Thymus (tissue), 11 donors: ENCODE measurements at regions not wholly inside any gene's neighbourhood (a gene's known extent, or its start where the extent isn't known, plus 50 kb on each side); places are given as distances from the start of the nearest gene placed in this dataset.
"Not testable (repeated sequence)": the region's sequence is repeated elsewhere in the genome, so short reads cannot be mapped to it uniquely, and the experiment has no call there.

Source experiments
- DNase-seq, 9 donors: peaks; one replicate each; pipeline ENCODE4 v3.0.0-alpha.2; 2013; ENCODE audit warnings: low spot score in 9 of 9, low read depth in 6 of 9, missing footprints in 1 of 9
- H3K27ac ChIP-seq, 2 donors: one replicate each; pipeline ENCODE4 v1.5.1; 2013; ENCODE audit warnings: control low read depth in 1 of 2, low read depth in 1 of 2, low read length in 1 of 2, mild to moderate bottlenecking in 1 of 2, moderate library complexity in 1 of 2
- H3K27me3 ChIP-seq, 2 donors: one replicate each; pipeline ENCODE4 v1.5.1; 2013; ENCODE audit warnings: low read length in 1 of 2; ENCODE audit not compliant: control insufficient read depth in 2 of 2, insufficient read depth in 1 of 2
- H3K36me3 ChIP-seq, 2 donors: one replicate each; pipeline ENCODE4 v1.5.1; 2013; ENCODE audit warnings: low read length in 1 of 2, mild to moderate bottlenecking in 1 of 2, moderate library complexity in 1 of 2; ENCODE audit not compliant: control insufficient read depth in 2 of 2, insufficient read depth in 2 of 2
- H3K4me1 ChIP-seq, 2 donors: one replicate each; pipeline ENCODE4 v1.5.1; 2013; ENCODE audit warnings: low read length in 2 of 2; ENCODE audit not compliant: control insufficient read depth in 2 of 2, insufficient read depth in 2 of 2
- H3K4me3 ChIP-seq, 2 donors: one replicate each; pipeline ENCODE4 v1.5.1; 2013; ENCODE audit warnings: low read length in 2 of 2, control low read depth in 1 of 2, mild to moderate bottlenecking in 1 of 2
- H3K9me3 ChIP-seq, 2 donors: one replicate each; pipeline ENCODE4 v1.5.1; 2013; ENCODE audit warnings: low read length in 1 of 2, mild to moderate bottlenecking in 1 of 2; ENCODE audit not compliant: control insufficient read depth in 2 of 2, insufficient read depth in 1 of 2
- WGBS: extraction: QIAGEN DNeasy Blood & Tissue Kit; methylation state at CpG from one replicate; pipeline ENCODE4 v1.1.7; 2013; 5-methylcytosine and 5-hydroxymethylcytosine counted together
- donor health status: healthy.

DNA sequence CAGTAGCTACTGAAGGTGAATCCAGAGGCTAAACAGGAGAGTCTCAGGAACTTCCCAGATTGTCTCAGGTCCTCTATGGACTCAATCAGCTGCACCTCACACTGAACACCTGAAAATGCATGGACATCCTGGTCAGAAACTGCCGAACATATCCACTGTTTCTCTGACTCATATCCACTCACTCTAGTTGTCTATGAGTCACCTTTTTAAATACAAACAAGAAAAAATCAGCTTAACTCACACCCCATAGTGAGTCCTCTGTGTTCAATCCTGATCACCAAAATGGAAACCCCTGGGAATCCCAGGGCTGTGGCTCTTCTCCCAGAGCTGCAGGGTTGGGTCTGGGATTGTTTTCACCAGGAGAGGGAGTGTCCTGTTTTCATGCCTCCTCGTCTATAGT, 556.7 kb downstream of the TMEM121 start:
- H3K9me3 ChIP-seq = no peaks in the 10 kb centered on the region
- no peak overlapping the region for H3K4me3 ChIP-seq
- H3K36me3 ChIP-seq = no peaks in the 10 kb centered on the region
- peaks cover 0 to 36% of the 10 kb centered on the region in 2 donors for H3K4me1 ChIP-seq
- no peak for DNase-seq
- no peak overlapping the region for H3K27ac ChIP-seq
- no peaks in the 10 kb centered on the region for H3K27me3 ChIP-seq
- WGBS = no CpG with 5 or more reads among the region's 2 CpGs

DNA sequence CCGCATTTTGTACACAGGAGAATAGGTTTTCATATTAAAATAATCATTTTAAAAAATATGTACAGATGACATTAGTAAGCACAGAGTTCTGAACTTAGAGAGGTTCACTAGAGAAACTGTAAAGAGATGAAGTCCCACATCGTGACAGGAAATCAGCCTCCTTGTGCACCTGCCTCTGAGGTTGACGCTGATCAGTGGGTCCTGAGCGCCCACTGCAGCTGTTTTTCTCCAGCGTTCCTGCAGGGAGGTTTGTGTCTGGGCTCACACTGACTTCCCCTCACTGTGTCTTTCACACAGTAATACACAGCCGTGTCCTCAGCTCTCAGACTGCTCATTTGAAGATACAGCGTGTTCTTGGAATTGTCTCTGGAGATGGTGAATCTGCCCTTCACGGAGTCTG, 561.5 kb downstream of the TMEM121 start:
- Histone ChIP-seq H3K36me3 (no peaks in the 10 kb centered on the region), H3K4me1 (peaks cover 0 to 30% of the 10 kb centered on the region in 2 donors), H3K27ac (peak overlapping the region in 1 of 2 donors; percentile 97), H3K9me3 (no peaks in the 10 kb centered on the region), H3K4me3 (no peak overlapping the region), H3K27me3 (no peaks in the 10 kb centered on the region)
- DNase-seq = peak in 7 of 9 donors; percentile 44 to 89 (median 75)
- no CpG with 5 or more reads among the region's 8 CpGs for WGBS

DNA sequence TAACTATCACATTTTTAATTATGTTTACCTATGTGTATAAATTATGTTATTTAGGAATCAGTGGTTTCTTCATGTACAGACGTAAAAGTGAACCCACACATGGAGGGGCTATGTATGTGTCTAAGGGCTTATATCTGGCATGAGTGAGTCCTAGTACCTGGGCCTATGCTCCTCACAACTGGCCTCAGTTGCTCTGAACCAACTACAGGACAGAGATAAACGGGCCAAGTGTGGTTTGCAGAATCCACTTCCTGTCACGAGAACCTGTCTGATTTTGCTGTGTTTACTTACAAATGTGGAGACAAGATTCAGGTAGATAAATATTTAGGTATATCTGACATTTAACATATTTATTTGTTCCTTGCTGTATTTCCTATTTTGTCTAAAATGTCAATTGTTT, 562.5 kb downstream of the TMEM121 start:
- not testable (repeated sequence) for H3K36me3 ChIP-seq
- no CpG with 5 or more reads among the region's 3 CpGs for WGBS

DNA sequence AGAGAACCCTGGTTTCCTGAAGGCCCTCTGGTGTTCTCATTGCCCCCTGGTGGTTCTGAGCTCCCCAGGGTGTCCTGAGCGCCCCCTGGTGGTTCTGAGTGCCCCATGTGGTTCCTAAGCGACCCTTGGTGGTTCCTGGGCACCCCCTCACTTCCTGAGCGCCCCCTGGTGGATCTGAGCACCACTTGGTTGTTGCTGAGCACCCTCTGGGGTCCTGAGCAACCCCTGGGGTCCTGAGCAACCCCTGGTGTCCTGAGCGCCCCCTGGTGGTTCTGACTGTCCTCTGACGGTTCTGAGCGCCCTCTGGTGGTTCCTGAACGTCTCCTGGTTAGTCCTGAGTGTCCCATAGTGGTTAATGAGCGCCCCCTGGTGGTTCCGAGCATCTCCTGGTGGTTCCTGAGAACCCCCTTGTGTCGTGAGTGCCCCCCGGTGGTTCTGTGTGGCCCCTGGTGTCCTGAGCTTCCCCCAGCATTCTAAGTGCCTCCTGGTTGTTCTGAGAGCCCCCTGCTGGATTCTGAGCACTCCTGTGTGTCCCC, 568.3 kb downstream of the TMEM121 start:
- DNase-seq = peak in 3 of 9 donors; percentile 45 to 74 (median 67)

More for the DNA sequence above, 562.5 kb downstream of the TMEM121 start:
- H3K27me3 ChIP-seq, H3K4me3 ChIP-seq, H3K9me3 ChIP-seq: not testable (repeated sequence)
- Histone ChIP-seq H3K27ac (peak overlapping the region in 1 of 2 donors; percentile 97), H3K4me1 (peaks cover 0 to 30% of the 10 kb centered on the region in 2 donors)
- DNase-seq = peak in 5 of 9 donors; percentile 20 to 73 (median 70)

DNA sequence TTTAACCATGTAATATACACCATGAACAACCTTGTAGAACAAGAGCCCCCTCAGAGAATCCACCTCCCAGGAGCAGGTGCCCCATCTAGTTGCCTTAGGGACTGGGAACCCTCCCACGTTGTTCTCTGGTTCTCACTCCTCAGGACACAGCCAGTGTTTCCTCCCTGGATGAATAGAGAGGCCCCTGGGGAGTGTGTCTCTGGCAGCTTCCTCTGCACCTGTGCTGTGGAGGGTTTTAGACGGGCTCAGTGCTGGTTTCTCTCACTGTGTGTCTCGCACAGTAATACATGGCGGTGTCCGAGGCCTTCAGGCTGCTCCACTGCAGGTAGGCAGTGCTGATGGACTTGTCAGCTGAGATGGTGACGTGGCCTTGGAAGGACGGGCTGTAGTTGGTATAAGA, 581.3 kb downstream of the TMEM121 start:
- H3K4me1 ChIP-seq = peaks cover 0 to 39% of the 10 kb centered on the region in 2 donors
- H3K27ac ChIP-seq = peak overlapping the region in 1 of 2 donors; percentile 84
- H3K9me3 ChIP-seq = no peaks in the 10 kb centered on the region
- H3K27me3 ChIP-seq = no peaks in the 10 kb centered on the region
- WGBS = no CpG with 5 or more reads among the region's 7 CpGs
- peak in 2 of 9 donors; percentile 61 to 67 for DNase-seq
- H3K36me3 ChIP-seq = no peaks in the 10 kb centered on the region
- no peak overlapping the region for H3K4me3 ChIP-seq

More for the DNA sequence above, 568.3 kb downstream of the TMEM121 start:
- H3K27me3 ChIP-seq = no peaks in the 10 kb centered on the region
- H3K27ac ChIP-seq = no peak overlapping the region
- peaks cover 0 to 10% of the 10 kb centered on the region in 2 donors for H3K4me1 ChIP-seq
- no peaks in the 10 kb centered on the region for H3K36me3 ChIP-seq
- peaks cover 0 to 6% of the 10 kb centered on the region in 2 donors for H3K9me3 ChIP-seq
- no CpG with 5 or more reads among the region's 11 CpGs for WGBS
- no peak overlapping the region for H3K4me3 ChIP-seq

DNA sequence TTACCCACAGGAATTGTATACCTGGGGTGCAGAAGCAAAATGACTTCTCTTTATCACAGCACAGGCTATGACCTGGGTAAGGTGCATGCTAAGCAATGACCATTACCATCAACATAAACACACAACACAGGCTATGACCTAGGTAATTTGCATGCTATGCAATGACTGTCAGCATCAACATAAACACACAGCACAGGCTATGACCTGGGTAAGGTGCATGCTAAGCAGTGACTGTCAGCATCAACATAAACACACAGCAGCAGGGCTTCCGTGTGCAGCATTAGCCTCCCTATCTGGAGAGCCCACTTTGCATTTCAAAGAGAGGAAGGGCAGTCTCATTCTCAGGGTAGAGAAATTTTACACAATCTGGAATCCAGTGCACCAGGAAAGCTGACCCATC, 583.0 kb downstream of the TMEM121 start:
- WGBS = no CpG with 5 or more reads among the region's 1 CpG

DNA sequence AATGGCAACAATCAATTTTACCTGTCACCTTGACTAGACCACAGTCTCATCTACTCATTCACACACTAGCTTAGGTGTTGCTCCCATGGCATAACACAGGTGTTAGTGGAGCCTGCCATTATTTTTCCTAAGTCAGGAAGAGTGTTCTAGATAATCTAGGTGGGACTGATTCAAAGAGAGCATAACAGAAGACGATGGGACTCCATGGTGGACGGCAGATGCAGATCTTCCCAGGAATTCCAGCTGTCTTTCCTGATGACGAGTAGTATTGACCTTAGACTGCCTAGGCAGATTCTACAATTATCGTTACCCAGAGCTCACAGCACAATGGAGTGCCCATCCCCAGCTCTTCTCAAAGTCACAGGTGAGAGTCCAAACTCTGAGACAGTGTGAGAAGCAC, 589.0 kb downstream of the TMEM121 start:
- peak overlapping the region; percentile 64 to 86 for H3K27ac ChIP-seq
- H3K4me3 ChIP-seq = no peak overlapping the region
- 69% methylated on average over 4 of the region's 4 CpGs for WGBS
- peaks cover 21 to 38% of the 10 kb centered on the region in 2 donors for H3K4me1 ChIP-seq
- no peak for DNase-seq
- no peaks in the 10 kb centered on the region for H3K9me3 ChIP-seq
- H3K36me3 ChIP-seq = no peaks in the 10 kb centered on the region
- H3K27me3 ChIP-seq = no peaks in the 10 kb centered on the region

More for the DNA sequence above, 583.0 kb downstream of the TMEM121 start:
- DNase-seq = no peak
- H3K36me3 ChIP-seq = no peaks in the 10 kb centered on the region
- H3K4me1 ChIP-seq = peaks cover 0 to 39% of the 10 kb centered on the region in 2 donors
- no peak overlapping the region for H3K4me3 ChIP-seq
- no peak overlapping the region for H3K27ac ChIP-seq
- H3K27me3 ChIP-seq = no peaks in the 10 kb centered on the region
- no peaks in the 10 kb centered on the region for H3K9me3 ChIP-seq

DNA sequence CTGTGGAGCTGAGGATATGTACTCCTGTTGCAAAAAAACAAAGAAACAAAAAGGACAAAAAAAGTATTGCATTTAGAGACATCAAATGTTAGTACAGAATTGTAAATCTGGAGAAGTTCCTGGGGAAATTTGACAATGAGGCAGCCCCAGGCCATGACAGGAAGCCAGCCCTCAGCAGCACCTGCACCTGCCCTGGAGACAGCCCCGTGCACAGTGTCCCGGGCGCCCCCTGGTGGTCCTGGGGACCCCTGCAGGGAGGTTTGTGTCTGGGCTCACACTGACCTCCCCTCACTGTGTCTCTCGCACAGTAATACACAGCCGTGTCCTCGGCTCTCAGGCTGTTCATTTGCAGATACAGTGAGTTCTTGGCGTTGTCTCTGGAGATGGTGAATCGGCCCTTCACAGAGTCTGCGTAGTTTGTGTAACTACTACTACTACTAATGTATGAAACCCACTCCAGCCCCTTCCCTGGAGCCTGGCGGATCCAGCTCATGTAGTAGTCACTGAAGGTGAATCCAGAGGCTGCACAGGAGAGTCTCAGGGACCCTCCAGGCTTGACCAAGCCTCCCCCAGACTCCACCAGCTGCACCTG, 590.1 kb downstream of the TMEM121 start:
- not testable (repeated sequence) for H3K36me3 ChIP-seq, H3K27me3 ChIP-seq, H3K4me3 ChIP-seq, H3K9me3 ChIP-seq
- Histone ChIP-seq H3K4me1 (peaks cover 23 to 42% of the 10 kb centered on the region in 2 donors), H3K27ac (peak overlapping the region; percentile 71 to 86)
- WGBS = 28% methylated on average over 6 of the region's 10 CpGs
- DNase-seq = peak in 2 of 9 donors; percentile 58 to 62

DNA sequence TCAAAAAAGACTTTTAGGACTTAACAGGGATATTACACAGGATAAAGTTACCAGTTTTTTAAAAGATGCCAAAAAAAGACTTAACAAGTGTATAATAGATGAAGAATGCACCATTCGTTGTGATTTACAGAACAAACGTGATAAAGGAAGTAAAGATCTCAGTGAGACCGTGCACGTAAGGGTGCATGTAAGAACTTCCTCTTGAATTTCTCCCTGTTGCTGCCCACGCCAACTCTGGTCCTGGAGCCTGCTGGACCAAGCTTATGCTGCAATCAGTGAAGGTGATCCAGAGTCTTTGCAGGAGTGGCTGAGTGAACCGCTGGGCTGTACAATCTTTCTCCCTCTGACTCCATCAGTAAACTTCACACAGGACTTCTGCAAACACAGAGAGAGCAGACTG, 593.7 kb downstream of the TMEM121 start:
- peaks cover 33 to 65% of the 10 kb centered on the region in 2 donors for H3K4me1 ChIP-seq
- WGBS = 12% methylated on average over 6 of the region's 6 CpGs
- no peaks in the 10 kb centered on the region for H3K9me3 ChIP-seq
- peak overlapping the region; percentile 64 to 73 for H3K27ac ChIP-seq
- no peak overlapping the region for H3K4me3 ChIP-seq
- no peaks in the 10 kb centered on the region for H3K27me3 ChIP-seq
- DNase-seq = peak in 1 of 9 donors; percentile 65
- no peaks in the 10 kb centered on the region for H3K36me3 ChIP-seq
